Breast epithelium (tissue), 4 donors: ENCODE measurements at regions not wholly inside any gene's neighbourhood (a gene's known extent, or its start where the extent isn't known, plus 50 kb on each side); places are given as distances from the start of the nearest gene placed in this dataset.

Source experiments
- DNase-seq, 2 donors: peaks; one replicate each; pipeline ENCODE4 v3.0.0-alpha.2; 2019; ENCODE audit warnings: low spot score in 2 of 2
- H3K27ac ChIP-seq, 2 donors: fragments of 200-600 bp; sonication (generic) in 1 of 2; one replicate each; pipeline ENCODE4 v1.5.1; 2016 to 2019; ENCODE audit warnings: mild to moderate bottlenecking in 1 of 2
- H3K27me3 ChIP-seq, 2 donors: fragments of 200-600 bp; sonication (generic) in 1 of 2; one replicate each; pipeline versions ENCODE4 v1.5.1 to v1.6.0; 2017 to 2019; ENCODE audit warnings: control low read depth in 1 of 2, mild to moderate bottlenecking in 1 of 2
- H3K36me3 ChIP-seq: fragments of 200-600 bp; one replicate; pipeline ENCODE4 v1.5.1; 2019
- H3K4me1 ChIP-seq, 2 donors: fragments of 200-600 bp; sonication (generic); one replicate each; pipeline ENCODE4 v1.5.1; 2016 to 2019; ENCODE audit warnings: control low read depth in 1 of 2
- H3K4me3 ChIP-seq, 3 donors: fragments of 200-600 bp; sonication (generic); 1 replicate in 2 of 3; 2 replicates in 1 of 3; pipeline ENCODE4 v1.5.1; 2016 to 2019; ENCODE audit warnings: mild to moderate bottlenecking in 3 of 3, moderate library complexity in 2 of 3
- H3K9me3 ChIP-seq, 2 donors: fragments of 200-600 bp; sonication (generic) in 1 of 2; one replicate each; pipeline ENCODE4 v1.5.1; 2016 to 2019; ENCODE audit warnings: control low read depth in 1 of 2
- POLR2A ChIP-seq: fragments of 450-650 bp; IDR thresholded peaks from one replicate; pipeline ENCODE4 v1.6.1; 2016; ENCODE audit warnings: antibody characterized with exemption, mild to moderate bottlenecking, moderate library complexity
- POLR2AphosphoS5 ChIP-seq, 3 donors: sonication (generic); formaldehyde crosslinking; IDR thresholded peaks; one replicate each; pipeline ENCODE4 v1.6.1; 2017; ENCODE audit warnings: antibody characterized with exemption in 3 of 3
- intact Hi-C: fragments of 100-400 bp; cut with DNase I; formaldehyde crosslinking; loops from one replicate; pipeline ENCODE4 v1.15.1; 2023; ENCODE audit warnings: low total_unique reads
- TF ChIP-seq, protein P1 (sequence below), 3 donors: fragments of 450-650 bp; IDR thresholded peaks; one replicate each; pipeline ENCODE4 v1.5.1; 2016 to 2017; ENCODE audit warnings: antibody characterized with exemption in 3 of 3, mild to moderate bottlenecking in 3 of 3, moderate library complexity in 3 of 3

DNA sequence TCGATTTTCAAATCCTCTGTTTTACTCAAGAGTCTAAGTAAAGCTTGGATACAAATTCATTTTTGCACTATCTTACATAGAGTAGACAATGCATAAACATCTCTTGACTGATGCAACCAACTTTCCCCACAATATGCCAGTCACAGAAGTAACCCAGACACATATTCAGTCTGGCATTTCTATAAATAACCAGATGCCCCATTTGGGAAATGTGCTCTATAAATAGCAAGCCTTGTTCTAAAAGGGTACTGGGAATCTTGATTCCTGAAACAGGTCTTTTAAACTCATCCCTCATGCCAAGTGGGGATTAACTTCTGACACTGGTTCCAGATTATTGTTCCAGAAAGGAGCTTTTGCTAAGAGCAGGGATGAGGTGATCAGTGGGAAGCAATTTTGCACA is 411.7 kb downstream of the EPM2A start:
- Histone ChIP-seq H3K27ac (no peak overlapping the region), H3K27me3 (no peaks in the 10 kb centered on the region), H3K4me3 (no peak overlapping the region), H3K36me3 (no peaks in the 10 kb centered on the region), H3K9me3 (no peaks in the 10 kb centered on the region), H3K4me1 (no peaks in the 10 kb centered on the region)
- DNase-seq, result no peak
- TF ChIP-seq POLR2AphosphoS5 (IDR thresholded peaks at IDR 0.05), result no peak
- TF ChIP-seq, protein P1, sequence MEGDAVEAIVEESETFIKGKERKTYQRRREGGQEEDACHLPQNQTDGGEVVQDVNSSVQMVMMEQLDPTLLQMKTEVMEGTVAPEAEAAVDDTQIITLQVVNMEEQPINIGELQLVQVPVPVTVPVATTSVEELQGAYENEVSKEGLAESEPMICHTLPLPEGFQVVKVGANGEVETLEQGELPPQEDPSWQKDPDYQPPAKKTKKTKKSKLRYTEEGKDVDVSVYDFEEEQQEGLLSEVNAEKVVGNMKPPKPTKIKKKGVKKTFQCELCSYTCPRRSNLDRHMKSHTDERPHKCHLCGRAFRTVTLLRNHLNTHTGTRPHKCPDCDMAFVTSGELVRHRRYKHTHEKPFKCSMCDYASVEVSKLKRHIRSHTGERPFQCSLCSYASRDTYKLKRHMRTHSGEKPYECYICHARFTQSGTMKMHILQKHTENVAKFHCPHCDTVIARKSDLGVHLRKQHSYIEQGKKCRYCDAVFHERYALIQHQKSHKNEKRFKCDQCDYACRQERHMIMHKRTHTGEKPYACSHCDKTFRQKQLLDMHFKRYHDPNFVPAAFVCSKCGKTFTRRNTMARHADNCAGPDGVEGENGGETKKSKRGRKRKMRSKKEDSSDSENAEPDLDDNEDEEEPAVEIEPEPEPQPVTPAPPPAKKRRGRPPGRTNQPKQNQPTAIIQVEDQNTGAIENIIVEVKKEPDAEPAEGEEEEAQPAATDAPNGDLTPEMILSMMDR (IDR thresholded peaks at IDR 0.05), result no peak
- no peak for TF ChIP-seq POLR2A
- intact Hi-C loops, result no loop called here

DNA sequence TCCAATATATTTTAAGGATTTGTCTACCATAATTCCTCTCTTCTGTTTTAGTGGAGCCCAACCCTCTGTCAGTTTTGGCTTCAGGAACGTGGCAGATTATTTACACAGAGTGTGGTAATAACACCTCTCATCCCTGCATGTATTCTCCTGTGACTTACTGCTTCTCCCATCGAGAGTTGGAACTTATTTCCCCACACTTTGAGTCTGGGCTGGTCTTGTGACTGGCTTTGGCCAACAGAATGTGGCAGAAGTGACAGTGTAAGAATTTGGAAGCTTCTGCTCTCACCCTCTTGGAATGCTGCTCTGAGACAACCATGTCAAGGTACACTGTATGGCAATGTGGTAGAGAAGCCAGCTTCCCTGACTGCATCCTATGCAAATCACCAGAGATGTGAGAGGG is 407.7 kb downstream of the EPM2A start:
- intact Hi-C loops, result no loop called here
- H3K36me3 ChIP-seq, result no peaks in the 10 kb centered on the region
- no peaks in the 10 kb centered on the region for H3K4me1 ChIP-seq
- no peaks in the 10 kb centered on the region for H3K9me3 ChIP-seq
- H3K4me3 ChIP-seq, result no peak overlapping the region
- H3K27me3 ChIP-seq, result no peaks in the 10 kb centered on the region
- no peak for DNase-seq
- TF ChIP-seq POLR2A, result no peak
- TF ChIP-seq, protein P1 (IDR thresholded peaks at IDR 0.05), result no peak
- TF ChIP-seq POLR2AphosphoS5 (IDR thresholded peaks at IDR 0.05), result no peak
- H3K27ac ChIP-seq, result no peak overlapping the region

DNA sequence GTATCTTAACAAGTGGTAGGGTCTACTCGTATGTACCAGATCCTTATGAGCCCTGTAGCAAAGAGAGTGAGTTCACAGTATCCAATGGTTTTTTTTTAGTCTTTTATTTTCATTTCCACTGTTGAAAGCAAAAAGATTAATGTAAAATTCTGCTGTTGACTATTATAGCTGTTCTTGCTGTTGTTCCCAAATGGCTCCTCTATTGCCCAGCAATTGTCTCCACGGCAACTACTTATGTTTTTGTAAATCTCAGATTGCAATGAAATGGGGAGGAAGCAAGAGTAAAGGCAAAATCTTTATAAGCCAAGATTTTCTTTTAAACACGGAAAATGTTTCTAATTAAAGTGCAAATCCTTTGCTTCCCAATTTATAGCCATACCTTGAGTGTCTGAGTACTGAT is 406.1 kb downstream of the EPM2A start:
- intact Hi-C loops, result no loop called here
- TF ChIP-seq POLR2A, result no peak
- no peak for TF ChIP-seq POLR2AphosphoS5 (IDR thresholded peaks at IDR 0.05)
- TF ChIP-seq, protein P1 (IDR thresholded peaks at IDR 0.05), result no peak
- no peak for DNase-seq
- H3K27ac ChIP-seq, result no peak overlapping the region
- no peak overlapping the region for H3K4me3 ChIP-seq
- no peaks in the 10 kb centered on the region for H3K27me3 ChIP-seq
- H3K9me3 ChIP-seq, result no peaks in the 10 kb centered on the region
- H3K36me3 ChIP-seq, result no peaks in the 10 kb centered on the region
- no peaks in the 10 kb centered on the region for H3K4me1 ChIP-seq

DNA sequence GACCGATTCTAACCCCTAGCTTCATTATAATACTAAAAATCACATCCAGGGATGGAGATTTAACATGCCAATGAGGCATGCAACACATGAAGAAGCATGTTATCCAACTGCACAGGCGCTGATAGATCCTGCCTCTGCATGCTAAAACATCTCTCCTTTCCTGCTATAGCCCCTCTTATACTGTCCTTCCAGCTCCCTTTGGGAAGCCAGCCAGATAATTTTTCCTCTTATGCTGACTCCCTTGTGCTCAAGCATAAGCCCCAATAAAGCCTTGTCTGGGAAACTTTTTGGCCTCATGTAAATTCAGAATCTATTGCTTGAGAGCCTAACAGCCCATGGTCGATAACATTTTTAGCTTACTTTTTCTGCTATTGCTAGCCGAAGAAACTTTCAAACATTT is 404.3 kb downstream of the EPM2A start:
- Histone ChIP-seq H3K4me1 (no peaks in the 10 kb centered on the region), H3K9me3 (no peaks in the 10 kb centered on the region), H3K27me3 (no peaks in the 10 kb centered on the region), H3K4me3 (no peak overlapping the region), H3K36me3 (no peaks in the 10 kb centered on the region), H3K27ac (no peak overlapping the region)
- TF ChIP-seq POLR2A (no peak), POLR2AphosphoS5 (IDR thresholded peaks at IDR 0.05) (no peak)
- TF ChIP-seq, protein P1 (IDR thresholded peaks at IDR 0.05), result no peak
- DNase-seq, result no peak
- intact Hi-C loops, result no loop called here

DNA sequence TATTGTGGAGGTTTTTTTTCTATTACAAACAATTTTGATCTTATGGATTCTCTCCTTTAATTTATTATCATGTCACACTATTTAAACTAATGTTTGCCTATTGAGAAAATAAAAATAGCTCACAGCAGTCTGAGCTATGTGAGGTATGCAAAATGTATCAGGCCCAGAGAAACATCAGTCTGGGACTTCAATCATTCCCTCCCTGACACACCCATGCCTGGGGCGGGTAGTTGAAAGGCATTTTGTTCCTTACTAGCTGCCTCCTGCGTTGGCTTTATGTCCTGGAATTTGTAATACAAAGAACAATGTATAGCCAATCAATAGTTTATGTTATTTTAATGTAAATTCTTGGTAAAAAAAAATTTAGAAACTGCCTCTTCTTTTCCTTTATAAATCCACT is 403.3 kb downstream of the EPM2A start:
- Histone ChIP-seq H3K9me3 (no peaks in the 10 kb centered on the region), H3K27ac (no peak overlapping the region), H3K27me3 (no peaks in the 10 kb centered on the region), H3K4me3 (no peak overlapping the region), H3K4me1 (no peaks in the 10 kb centered on the region), H3K36me3 (no peaks in the 10 kb centered on the region)
- intact Hi-C loops, result no loop called here
- TF ChIP-seq POLR2AphosphoS5 (IDR thresholded peaks at IDR 0.05), result no peak
- TF ChIP-seq, protein P1 (IDR thresholded peaks at IDR 0.05), result no peak
- TF ChIP-seq POLR2A, result no peak
- DNase-seq, result no peak
